ENCODE measurements at regions not wholly inside any gene's neighbourhood (a gene's known extent, or its start where the extent isn't known, plus 50 kb on each side); places are given as distances from the start of the nearest gene placed in this dataset.

GRCh38 chr9:107942856-107943255 is 453.3 kb upstream of the KLF4 start:
- no peak for DNase-seq
- H3K27ac ChIP-seq (ENCODE audit: low read length), result no peak overlapping the region
- Mint-ChIP-seq H3K27ac (no peak overlapping the region), H3K9me3 (peaks cover 2 to 30% (median 5%) of the 10 kb centered on the region in 3 donors), H3K27me3 (peaks cover 0 to 3% of the 10 kb centered on the region in 2 donors), H3K4me3 (no peak overlapping the region), H3K4me1 (no peaks in the 10 kb centered on the region), H3K36me3 (no peaks in the 10 kb centered on the region)
- no peaks in the 10 kb centered on the region for H3K27me3 ChIP-seq (replicated peaks in 1 of 2; ENCODE audit: control insufficient read depth in 2 of 2, extremely low read depth in 1 of 2, insufficient read depth in 2 of 2, low read length in 1 of 2)
- POLR2A ChIA-PET, result no interaction called here
- no peaks in the 10 kb centered on the region for H3K4me1 ChIP-seq (ENCODE audit: control insufficient read depth in 1 of 2, extremely low read depth in 1 of 2, insufficient read depth in 2 of 2, low read length in 2 of 2)
- no peak overlapping the region for H3K4me3 ChIP-seq (ENCODE audit: control insufficient read depth in 1 of 2, extremely low read depth in 1 of 2, low read length in 1 of 2)
- ATAC-seq (replicated peaks in 1 of 4), result no peak
- WGBS (ENCODE audit: insufficient coverage), result no CpG with 5 or more reads among the region's 2 CpGs
- no peaks in the 10 kb centered on the region for H3K36me3 ChIP-seq (ENCODE audit: control insufficient read depth in 2 of 2, extremely low read depth in 1 of 2, insufficient read depth in 1 of 2, low read length in 1 of 2)
- CTCF ChIA-PET, result no interaction called here
- H3K9me3 ChIP-seq, result no peaks in the 10 kb centered on the region

GRCh38 chr9:107942291-107942690 is 452.7 kb upstream of the KLF4 start:
- no peaks in the 10 kb centered on the region for H3K4me1 Mint-ChIP-seq
- ATAC-seq (replicated peaks in 1 of 4) (no peak), DNase-seq (no peak)
- no peak overlapping the region for H3K4me3 Mint-ChIP-seq
- Histone ChIP-seq H3K9me3 (no peaks in the 10 kb centered on the region), H3K27me3 (replicated peaks in 1 of 2; ENCODE audit: control insufficient read depth in 2 of 2, extremely low read depth in 1 of 2, insufficient read depth in 2 of 2, low read length in 1 of 2) (no peaks in the 10 kb centered on the region), H3K4me3 (ENCODE audit: control insufficient read depth in 1 of 2, extremely low read depth in 1 of 2, low read length in 1 of 2) (no peak overlapping the region), H3K36me3 (ENCODE audit: control insufficient read depth in 2 of 2, extremely low read depth in 1 of 2, insufficient read depth in 1 of 2, low read length in 1 of 2) (no peaks in the 10 kb centered on the region), H3K4me1 (ENCODE audit: control insufficient read depth in 1 of 2, extremely low read depth in 1 of 2, insufficient read depth in 2 of 2, low read length in 2 of 2) (no peaks in the 10 kb centered on the region), H3K27ac (ENCODE audit: low read length) (no peak overlapping the region)
- H3K27me3 Mint-ChIP-seq, result peaks cover 0 to 3% of the 10 kb centered on the region in 2 donors
- WGBS (ENCODE audit: insufficient coverage), result 57% methylated on average over 1 of the region's 1 CpG
- POLR2A ChIA-PET, result no interaction called here
- CTCF ChIA-PET, result no interaction called here
- peaks cover 2 to 30% (median 5%) of the 10 kb centered on the region in 3 donors for H3K9me3 Mint-ChIP-seq
- H3K36me3 Mint-ChIP-seq, result no peaks in the 10 kb centered on the region
- no peak overlapping the region for H3K27ac Mint-ChIP-seq

- Mint-ChIP-seq H3K27me3 (peaks cover 0 to 3% of the 10 kb centered on the region in 2 donors), H3K27ac (no peak overlapping the region), H3K9me3 (peaks cover 2 to 30% (median 5%) of the 10 kb centered on the region in 3 donors), H3K36me3 (no peaks in the 10 kb centered on the region), H3K4me3 (no peak overlapping the region), H3K4me1 (no peaks in the 10 kb centered on the region)
- Histone ChIP-seq H3K4me3 (ENCODE audit: control insufficient read depth in 1 of 2, extremely low read depth in 1 of 2, low read length in 1 of 2) (no peak overlapping the region), H3K27ac (ENCODE audit: low read length) (no peak overlapping the region), H3K4me1 (ENCODE audit: control insufficient read depth in 1 of 2, extremely low read depth in 1 of 2, insufficient read depth in 2 of 2, low read length in 2 of 2) (no peaks in the 10 kb centered on the region), H3K9me3 (no peaks in the 10 kb centered on the region), H3K36me3 (ENCODE audit: control insufficient read depth in 2 of 2, extremely low read depth in 1 of 2, insufficient read depth in 1 of 2, low read length in 1 of 2) (no peaks in the 10 kb centered on the region), H3K27me3 (replicated peaks in 1 of 2; ENCODE audit: control insufficient read depth in 2 of 2, extremely low read depth in 1 of 2, insufficient read depth in 2 of 2, low read length in 1 of 2) (no peaks in the 10 kb centered on the region)
- ChIA-PET POLR2A (no interaction called here), CTCF (no interaction called here)
- ATAC-seq (replicated peaks in 1 of 4) (no peak), DNase-seq (no peak)
- WGBS (ENCODE audit: insufficient coverage), result 58% methylated on average over 4 of the region's 7 CpGs
Measured at GRCh38 chr9:107940616-107941595, 451.3 kb upstream of the KLF4 start.

- no peaks in the 10 kb centered on the region for H3K4me1 ChIP-seq (ENCODE audit: control insufficient read depth in 1 of 2, extremely low read depth in 1 of 2, insufficient read depth in 2 of 2, low read length in 2 of 2)
- H3K27ac ChIP-seq (ENCODE audit: low read length), result no peak overlapping the region
- Mint-ChIP-seq H3K27me3 (no peaks in the 10 kb centered on the region), H3K9me3 (peaks cover under 1 to 23% (median 3%) of the 10 kb centered on the region in 3 donors), H3K36me3 (no peaks in the 10 kb centered on the region), H3K4me1 (no peaks in the 10 kb centered on the region), H3K27ac (no peak overlapping the region), H3K4me3 (no peak overlapping the region)
- H3K9me3 ChIP-seq, result no peaks in the 10 kb centered on the region
- H3K27me3 ChIP-seq (replicated peaks in 1 of 2; ENCODE audit: control insufficient read depth in 2 of 2, extremely low read depth in 1 of 2, insufficient read depth in 2 of 2, low read length in 1 of 2), result no peaks in the 10 kb centered on the region
- ATAC-seq (replicated peaks in 1 of 4), result no peak
- CTCF ChIA-PET, result no interaction called here
- 14% methylated on average over 8 of the region's 8 CpGs for WGBS (ENCODE audit: insufficient coverage)
- no peaks in the 10 kb centered on the region for H3K36me3 ChIP-seq (ENCODE audit: control insufficient read depth in 2 of 2, extremely low read depth in 1 of 2, insufficient read depth in 1 of 2, low read length in 1 of 2)
- no peak overlapping the region for H3K4me3 ChIP-seq (ENCODE audit: control insufficient read depth in 1 of 2, extremely low read depth in 1 of 2, low read length in 1 of 2)
- POLR2A ChIA-PET, result no interaction called here
- DNase-seq, result no peak
Measured at GRCh38 chr9:107938801-107939386, 449.3 kb upstream of the KLF4 start.

- no peak for ATAC-seq (replicated peaks in 1 of 4)
- Histone ChIP-seq H3K27ac (ENCODE audit: low read length) (no peak overlapping the region), H3K4me1 (ENCODE audit: control insufficient read depth in 1 of 2, extremely low read depth in 1 of 2, insufficient read depth in 2 of 2, low read length in 2 of 2) (no peaks in the 10 kb centered on the region), H3K9me3 (no peaks in the 10 kb centered on the region), H3K27me3 (replicated peaks in 1 of 2; ENCODE audit: control insufficient read depth in 2 of 2, extremely low read depth in 1 of 2, insufficient read depth in 2 of 2, low read length in 1 of 2) (no peaks in the 10 kb centered on the region), H3K36me3 (ENCODE audit: control insufficient read depth in 2 of 2, extremely low read depth in 1 of 2, insufficient read depth in 1 of 2, low read length in 1 of 2) (no peaks in the 10 kb centered on the region), H3K4me3 (ENCODE audit: control insufficient read depth in 1 of 2, extremely low read depth in 1 of 2, low read length in 1 of 2) (no peak overlapping the region)
- Mint-ChIP-seq H3K4me1 (no peaks in the 10 kb centered on the region), H3K27me3 (no peaks in the 10 kb centered on the region), H3K9me3 (peaks cover 0 to 7% (median 0%) of the 10 kb centered on the region in 3 donors), H3K27ac (no peak overlapping the region), H3K4me3 (no peak overlapping the region), H3K36me3 (no peaks in the 10 kb centered on the region)
- DNase-seq, result no peak
- ChIA-PET CTCF (no interaction called here), POLR2A (no interaction called here)
- WGBS (ENCODE audit: insufficient coverage), result no CpG with 5 or more reads among the region's 6 CpGs
Measured at GRCh38 chr9:107935931-107936330, 446.4 kb upstream of the KLF4 start.

GRCh38 chr9:107933516-107933915 is 443.9 kb upstream of the KLF4 start:
- DNase-seq (no peak), ATAC-seq (replicated peaks in 1 of 4) (no peak)
- CTCF ChIA-PET, result interaction anchor here in 1 of 2 donors (0.6 kb wide), 1 partner anchor 9 kb away, joined by 18 read pairs; no protein-coding TSS in a partner anchor
- Mint-ChIP-seq H3K36me3 (no peaks in the 10 kb centered on the region), H3K4me1 (no peaks in the 10 kb centered on the region), H3K27ac (no peak overlapping the region), H3K4me3 (no peak overlapping the region), H3K27me3 (no peaks in the 10 kb centered on the region), H3K9me3 (no peaks in the 10 kb centered on the region)
- no CpG with 5 or more reads among the region's 6 CpGs for WGBS (ENCODE audit: insufficient coverage)
- no peaks in the 10 kb centered on the region for H3K36me3 ChIP-seq (ENCODE audit: control insufficient read depth in 2 of 2, extremely low read depth in 1 of 2, insufficient read depth in 1 of 2, low read length in 1 of 2)
- no peaks in the 10 kb centered on the region for H3K27me3 ChIP-seq (replicated peaks in 1 of 2; ENCODE audit: control insufficient read depth in 2 of 2, extremely low read depth in 1 of 2, insufficient read depth in 2 of 2, low read length in 1 of 2)
- H3K4me3 ChIP-seq (ENCODE audit: control insufficient read depth in 1 of 2, extremely low read depth in 1 of 2, low read length in 1 of 2), result no peak overlapping the region
- H3K9me3 ChIP-seq, result no peaks in the 10 kb centered on the region
- H3K4me1 ChIP-seq (ENCODE audit: control insufficient read depth in 1 of 2, extremely low read depth in 1 of 2, insufficient read depth in 2 of 2, low read length in 2 of 2), result no peaks in the 10 kb centered on the region
- POLR2A ChIA-PET, result no interaction called here
- no peak overlapping the region for H3K27ac ChIP-seq (ENCODE audit: low read length)
